NCI-H146 treated with DMSO at 0.1 percent for 48 hours (cell line): ENCODE measurements at regions not wholly inside any gene's neighbourhood (a gene's known extent, or its start where the extent isn't known, plus 50 kb on each side); places are given as distances from the start of the nearest gene placed in this dataset.
"Not testable (repeated sequence)": the region's sequence is repeated elsewhere in the genome, so short reads cannot be mapped to it uniquely, and the experiment has no call there.

Experiments used
- DNase-seq: peaks from one replicate; lab custom pipeline; 2025; ENCODE audit not compliant: unreplicated experiment; lab: John Stamatoyannopoulos, UW

- DNase-seq, result no peak
Measured at GRCh38 chr5:163339148-163339547, 98.2 kb upstream of the CCNG1 start.

DNA sequence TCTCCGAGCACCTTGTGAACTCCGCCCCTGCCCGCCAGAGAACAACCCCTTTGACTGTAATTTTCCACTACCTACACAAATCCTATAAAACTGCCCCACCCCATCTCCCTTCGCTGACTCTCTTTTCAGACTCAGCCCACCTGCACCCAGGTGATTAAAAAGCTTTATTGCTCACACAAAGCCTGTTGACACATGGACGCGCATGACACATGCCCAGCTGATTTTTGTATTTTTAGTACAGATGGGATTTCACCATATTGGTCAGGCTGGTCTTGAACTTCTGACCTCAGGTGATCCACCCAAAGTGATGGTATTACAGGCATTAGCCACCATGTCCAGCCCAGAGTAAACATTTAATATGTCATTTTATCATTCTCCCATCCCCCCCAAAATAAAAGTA lies 97.0 kb upstream of the CCNG1 start:
- DNase-seq, result not testable (repeated sequence)

- DNase-seq, result no peak
Measured at GRCh38 chr5:163342306-163342705, 95.1 kb upstream of the CCNG1 start.

DNA sequence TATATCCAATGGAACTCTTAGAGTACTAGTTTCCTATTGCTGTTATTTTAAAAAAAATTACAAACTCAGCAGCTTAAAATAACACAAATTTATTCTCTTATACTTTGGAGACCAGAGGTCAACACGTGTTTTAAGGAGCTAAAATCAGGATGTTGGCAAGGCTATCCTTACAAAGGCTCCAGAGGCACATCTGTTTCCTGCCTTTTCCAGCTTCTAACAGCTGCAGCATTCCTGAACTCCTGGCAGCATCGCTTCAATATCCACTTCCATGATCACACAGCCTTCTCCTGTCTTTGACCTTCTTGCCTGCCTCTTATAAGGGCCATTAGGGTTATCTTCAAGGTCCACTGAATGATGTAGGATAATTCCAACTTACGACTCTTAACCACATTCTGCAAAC lies 92.2 kb upstream of the CCNG1 start:
- no peak for DNase-seq

GRCh38 chr5:163347671-163348070 lies 89.7 kb upstream of the CCNG1 start:
- no peak for DNase-seq

GRCh38 chr5:163350083-163350482 lies 87.3 kb upstream of the CCNG1 start:
- DNase-seq, result no peak

GRCh38 chr5:163352531-163352930 lies 84.9 kb upstream of the CCNG1 start:
- DNase-seq, result no peak

- DNase-seq, result not testable (repeated sequence)
Measured at GRCh38 chr5:163355811-163356210, 81.6 kb upstream of the CCNG1 start.

DNA sequence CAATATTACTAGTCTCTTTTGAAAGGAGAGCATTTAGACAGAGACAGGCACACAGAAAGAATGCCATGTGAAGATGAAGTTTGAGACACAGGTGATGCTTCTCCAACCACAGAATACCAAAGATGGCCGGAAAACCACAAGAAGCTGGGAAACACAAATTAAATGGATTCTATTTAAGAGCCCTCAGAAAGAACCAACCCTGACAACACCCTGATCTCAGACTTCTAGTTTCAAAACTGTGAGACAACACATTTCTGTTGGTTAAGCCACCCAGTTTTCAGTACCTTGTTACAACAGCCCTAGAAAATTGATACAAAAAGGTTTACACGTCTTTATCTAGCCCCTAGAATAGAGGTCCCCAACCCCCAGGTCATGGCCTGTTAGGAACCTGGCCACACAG lies 79.8 kb upstream of the CCNG1 start:
- no peak for DNase-seq

DNA sequence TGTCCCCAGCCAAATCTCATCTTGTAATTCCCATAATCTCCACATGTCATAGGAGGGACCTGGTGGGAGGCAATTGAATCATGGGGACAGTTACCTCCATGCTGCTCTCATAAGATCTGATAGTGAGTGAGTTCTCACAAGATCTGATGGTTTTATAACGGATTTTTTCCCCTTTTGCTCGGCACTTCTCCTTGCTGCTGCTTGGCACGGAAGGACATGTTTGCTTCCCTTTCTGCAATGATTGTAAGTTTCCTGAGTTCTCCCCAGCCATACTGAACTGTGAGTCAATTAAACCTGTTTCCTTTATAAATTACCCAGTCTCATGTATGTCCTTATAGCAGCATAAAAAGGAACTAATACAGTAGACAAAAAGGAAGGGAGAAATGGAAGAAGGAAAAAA lies 76.7 kb upstream of the CCNG1 start:
- no peak for DNase-seq

GRCh38 chr5:163361450-163361849 lies 75.9 kb upstream of the CCNG1 start:
- DNase-seq, result no peak

DNA sequence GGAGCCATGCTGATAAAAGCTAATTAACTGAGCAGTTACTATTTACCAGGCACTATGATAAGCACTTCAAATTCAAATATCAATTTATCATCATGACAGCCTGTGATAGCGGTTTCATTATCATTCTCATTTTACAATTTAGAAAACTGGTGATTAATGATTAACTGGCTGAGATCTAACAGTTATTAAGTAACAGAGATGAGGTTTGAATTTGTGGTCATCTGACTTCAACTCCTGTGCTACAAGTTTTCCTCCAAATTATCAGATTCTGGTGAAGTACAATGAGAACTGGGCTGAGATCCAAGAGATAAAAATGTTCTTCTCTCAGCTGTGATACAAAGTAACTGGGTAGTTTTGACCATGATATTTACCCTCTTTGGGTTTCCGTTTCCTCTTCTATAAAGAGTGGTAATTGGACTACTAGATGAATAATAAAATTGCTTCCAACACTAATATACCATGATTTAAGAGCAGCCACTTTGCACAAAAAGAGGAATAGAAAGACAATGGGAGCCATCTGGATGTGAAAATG lies 74.5 kb upstream of the CCNG1 start:
- no peak for DNase-seq

DNA sequence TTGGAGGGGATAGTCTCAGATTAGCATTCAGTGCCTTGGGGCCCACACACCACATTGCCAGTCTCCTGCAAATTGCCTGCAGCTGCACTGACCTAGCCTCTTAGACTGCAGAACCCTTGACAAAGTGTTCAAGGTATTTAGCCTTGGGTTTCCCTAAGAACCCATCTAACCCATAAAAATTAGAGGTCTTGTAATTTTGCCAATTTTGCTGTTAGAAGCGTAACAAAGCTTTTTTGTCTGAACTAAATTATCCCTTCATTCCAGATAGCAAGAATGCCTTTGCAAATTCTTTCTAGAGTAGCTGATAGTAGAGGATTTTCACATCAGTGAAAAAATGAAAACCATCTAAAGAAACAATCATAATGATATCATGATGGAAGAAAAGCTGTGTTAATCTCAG lies 74.0 kb upstream of the CCNG1 start:
- DNase-seq, result no peak

DNA sequence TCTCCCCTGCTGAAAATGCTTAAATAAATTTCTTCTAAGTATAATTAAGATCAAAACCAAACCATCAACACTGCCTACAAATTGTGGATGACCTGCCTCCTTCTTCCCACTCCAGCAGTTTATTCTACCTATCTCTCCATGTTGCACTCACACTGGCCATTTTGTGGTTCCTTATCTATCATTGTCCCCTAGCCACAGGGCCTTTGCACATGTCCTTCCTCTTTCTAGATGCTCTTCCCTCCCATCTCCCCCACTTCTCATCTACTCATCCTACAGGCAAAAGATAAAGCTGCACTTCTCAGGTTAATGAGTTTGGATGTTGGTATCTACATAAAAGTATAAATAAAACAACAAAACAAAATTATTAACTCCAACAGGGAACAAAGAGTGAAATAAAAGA lies 70.6 kb upstream of the CCNG1 start:
- no peak for DNase-seq

GRCh38 chr5:163369776-163370385 lies 67.5 kb upstream of the CCNG1 start:
- no peak for DNase-seq

DNA sequence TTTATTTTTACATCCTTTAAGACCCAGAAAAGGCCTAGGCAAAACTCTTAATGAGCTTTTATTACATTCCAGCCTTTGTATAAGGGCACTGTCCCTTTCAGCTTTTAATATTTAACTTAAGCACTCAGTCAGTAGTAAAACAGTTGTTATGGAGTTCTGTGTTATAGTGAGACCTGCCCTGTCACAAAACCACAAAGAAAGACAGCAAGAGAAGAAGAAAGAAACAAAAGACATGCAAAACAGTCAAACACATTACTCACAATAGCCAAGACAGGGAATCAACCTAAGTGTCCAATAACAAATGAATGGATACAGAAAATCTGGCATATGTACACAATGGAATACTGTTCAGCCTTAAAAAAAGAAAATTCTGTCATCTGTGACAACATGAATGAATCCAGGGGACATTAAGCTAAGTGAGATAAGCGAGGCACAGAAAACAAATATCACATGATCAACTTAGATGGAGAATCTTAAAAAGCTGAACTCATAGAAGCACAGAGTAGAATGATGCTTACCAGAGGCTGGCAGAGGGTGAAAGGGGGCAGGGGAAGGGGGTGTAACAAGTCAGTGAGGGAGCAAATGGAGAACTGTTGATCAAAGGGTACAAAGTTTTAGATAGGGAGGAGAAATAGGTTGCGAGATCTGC lies 63.8 kb upstream of the CCNG1 start:
- no peak for DNase-seq

DNA sequence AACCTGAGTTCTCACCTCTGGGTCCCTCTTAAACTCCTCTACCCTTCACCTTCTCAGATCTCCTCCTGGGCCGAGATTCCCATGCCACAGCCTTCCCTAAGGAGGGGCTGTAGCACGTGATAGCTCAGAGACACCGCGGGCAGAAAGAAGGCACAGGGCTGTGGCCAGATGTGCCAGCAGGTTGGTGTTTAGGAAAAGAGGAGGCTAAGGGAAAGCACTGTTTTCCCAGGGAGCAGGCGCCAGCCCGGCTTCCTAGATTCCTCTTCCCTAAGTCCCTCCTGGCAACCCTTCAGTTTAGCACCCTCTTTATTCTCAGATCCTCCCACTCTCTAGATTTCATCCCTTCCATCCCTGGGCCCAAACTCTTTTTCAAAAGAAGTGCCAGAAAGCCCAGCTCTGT lies 59.4 kb upstream of the CCNG1 start:
- DNase-seq, result no peak

DNA sequence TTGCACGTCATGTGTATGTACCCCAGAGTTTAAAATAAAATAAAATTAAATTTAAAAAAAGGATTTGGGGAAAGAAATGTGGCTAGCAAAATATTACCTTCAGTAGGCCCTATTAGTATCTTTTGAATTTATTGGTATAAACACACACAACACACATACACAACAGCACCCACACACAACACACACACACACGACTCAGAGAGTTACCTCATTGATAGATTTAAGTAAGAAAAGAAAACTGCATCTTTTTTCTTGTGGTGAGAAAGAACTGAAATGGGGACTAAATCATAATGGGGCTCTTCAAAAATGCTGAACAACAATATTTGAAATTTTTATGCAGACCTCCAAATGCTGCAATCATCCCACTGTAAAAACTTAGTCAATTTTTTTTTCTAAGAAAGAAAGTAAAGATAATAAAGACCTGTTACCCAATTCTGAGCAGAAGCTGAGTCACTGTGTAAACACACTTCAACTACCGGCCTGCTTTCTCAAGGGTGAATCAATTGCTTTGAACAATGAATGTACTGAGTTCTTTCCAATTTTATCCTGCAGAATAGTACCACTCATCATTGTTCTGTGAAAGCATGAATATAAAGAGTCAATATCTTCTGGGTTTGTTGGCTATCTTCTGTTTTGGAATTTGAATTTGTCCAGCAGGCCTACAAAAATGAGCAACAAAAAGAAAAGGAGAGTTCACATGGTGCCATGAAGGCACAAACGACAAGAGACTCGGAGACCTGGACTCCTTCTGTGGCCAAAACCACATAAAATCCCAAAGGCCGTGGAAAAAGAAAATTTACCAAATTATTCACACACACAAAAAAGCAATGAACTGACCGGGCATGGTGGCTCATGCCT lies 57.9 kb upstream of the CCNG1 start:
- no peak for DNase-seq

DNA sequence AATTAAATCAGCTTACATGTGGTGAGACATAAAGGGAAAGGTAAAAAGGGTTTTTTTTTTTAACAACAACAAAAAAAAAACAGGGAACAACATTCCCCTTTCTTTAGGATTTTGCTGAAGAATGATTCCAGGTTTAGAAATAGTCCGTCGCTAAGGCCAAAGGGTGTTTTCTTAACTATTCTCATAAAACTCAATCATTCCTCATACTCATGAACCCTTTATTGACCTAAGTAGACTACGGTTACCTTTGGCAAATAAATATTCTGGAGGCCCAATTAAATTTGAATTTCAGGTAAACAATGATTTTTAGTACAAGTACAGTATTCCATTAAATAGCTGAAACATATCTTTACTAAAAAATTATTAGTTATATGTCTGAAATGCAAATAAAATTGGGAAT lies 55.6 kb upstream of the CCNG1 start:
- no peak for DNase-seq

DNA sequence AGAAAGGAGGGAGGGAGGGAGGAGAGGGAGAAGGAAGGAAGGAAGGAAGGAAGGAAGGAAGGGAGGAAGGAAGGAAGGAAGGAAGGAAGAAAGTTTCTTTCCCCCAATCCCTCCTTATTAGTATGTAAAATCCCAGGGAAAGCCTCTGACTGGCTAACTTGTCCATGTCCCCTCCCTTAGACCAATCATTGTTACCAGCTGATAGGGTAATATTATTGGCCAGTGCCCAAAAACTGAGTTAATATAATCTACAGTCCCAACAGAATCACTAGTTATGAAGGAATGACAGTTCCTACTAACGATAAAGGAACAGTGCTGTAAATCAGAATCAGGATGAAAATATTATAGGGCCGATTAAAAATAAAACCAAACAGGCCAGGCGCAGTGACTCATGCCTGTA lies 53.6 kb upstream of the CCNG1 start:
- no peak for DNase-seq

DNA sequence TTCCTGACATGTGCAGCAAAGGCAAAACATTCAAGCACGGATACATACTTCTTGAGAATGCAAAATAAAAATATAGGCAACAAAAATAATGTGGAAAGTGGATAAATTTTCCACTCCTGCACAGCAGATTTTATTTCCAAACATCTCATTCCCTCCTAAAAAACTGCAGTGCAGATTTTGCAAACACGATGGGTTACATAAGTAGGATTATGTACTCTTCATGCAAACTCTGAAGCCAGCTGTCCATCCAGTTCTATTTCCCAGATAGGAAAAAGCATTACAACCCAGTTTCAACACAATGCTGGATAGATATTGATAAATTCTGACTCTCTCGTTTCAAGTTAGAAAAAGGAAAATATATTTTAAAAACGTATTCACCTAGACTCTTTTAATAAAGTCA lies 52.7 kb upstream of the CCNG1 start:
- DNase-seq, result no peak

DNA sequence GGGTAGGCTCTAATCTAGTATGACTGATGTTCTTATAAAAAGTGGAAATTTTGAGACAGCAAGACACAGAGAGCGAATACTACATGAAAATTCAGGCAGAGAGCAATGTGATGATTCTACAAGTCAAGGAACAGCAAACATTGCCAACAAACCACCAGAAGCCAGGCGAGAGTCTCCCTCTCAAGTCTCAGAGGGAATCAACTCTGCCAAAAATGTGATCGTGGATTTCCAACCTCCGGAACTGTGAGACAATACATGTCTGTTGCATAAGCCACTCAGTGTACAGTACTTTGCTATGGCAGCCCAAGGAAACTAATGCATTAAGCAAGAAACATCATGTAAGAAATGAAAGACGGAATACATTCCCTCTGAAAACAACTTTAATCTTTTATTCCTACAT lies 52.1 kb upstream of the CCNG1 start:
- no peak for DNase-seq
